ENCODE measurements at regions not wholly inside any gene's neighbourhood (a gene's known extent, or its start where the extent isn't known, plus 50 kb on each side); places are given as distances from the start of the nearest gene placed in this dataset.

GRCh38 chr13:105139048-105139379 is 1396.4 kb downstream of the EFNB2 start:
- no peaks in the 10 kb centered on the region for H3K27me3 ChIP-seq
- H3K9ac ChIP-seq, result peak overlapping the region; percentile 80
- peak overlapping the region; percentile 83 for H3K27ac ChIP-seq
- TF ChIP-seq Cebpa-rat (IDR thresholded peaks at IDR 0.05), result no peak
- peak overlapping the region; percentile 92 for H3K4me2 ChIP-seq
- peaks cover 19% of the 10 kb centered on the region for H3K4me1 ChIP-seq
- H4K20me1 ChIP-seq, result no peaks in the 10 kb centered on the region
- H3K9me3 ChIP-seq, result no peaks in the 10 kb centered on the region
- H3K4me3 ChIP-seq, result peak overlapping the region; percentile 66
- no peaks in the 10 kb centered on the region for H3K36me3 ChIP-seq

GRCh38 chr13:105135852-105136615 is 1399.4 kb downstream of the EFNB2 start:
- Histone ChIP-seq H3K27me3 (no peaks in the 10 kb centered on the region), H3K27ac (no peak overlapping the region), H3K36me3 (no peaks in the 10 kb centered on the region), H3K4me3 (no peak overlapping the region), H3K9me3 (no peaks in the 10 kb centered on the region), H3K4me1 (peaks cover 19% of the 10 kb centered on the region), H4K20me1 (no peaks in the 10 kb centered on the region), H3K9ac (no peak overlapping the region), H3K4me2 (no peak overlapping the region)
- no peak for TF ChIP-seq Cebpa-rat (IDR thresholded peaks at IDR 0.05)

GRCh38 chr13:105127732-105128131 is 1407.7 kb downstream of the EFNB2 start:
- H3K27me3 ChIP-seq, result no peaks in the 10 kb centered on the region
- no peak overlapping the region for H3K27ac ChIP-seq
- H3K4me2 ChIP-seq, result no peak overlapping the region
- no peaks in the 10 kb centered on the region for H3K36me3 ChIP-seq
- H3K4me3 ChIP-seq, result no peak overlapping the region
- H3K4me1 ChIP-seq, result no peaks in the 10 kb centered on the region
- no peak overlapping the region for H3K9ac ChIP-seq
- H4K20me1 ChIP-seq, result no peaks in the 10 kb centered on the region
- no peak for TF ChIP-seq Cebpa-rat (IDR thresholded peaks at IDR 0.05)
- no peaks in the 10 kb centered on the region for H3K9me3 ChIP-seq

GRCh38 chr13:105121221-105121620 is 1414.2 kb downstream of the EFNB2 start:
- Histone ChIP-seq H3K27ac (no peak overlapping the region), H3K4me1 (no peaks in the 10 kb centered on the region), H3K9me3 (no peaks in the 10 kb centered on the region), H3K36me3 (no peaks in the 10 kb centered on the region), H3K27me3 (no peaks in the 10 kb centered on the region), H3K4me2 (no peak overlapping the region), H3K4me3 (no peak overlapping the region), H4K20me1 (no peaks in the 10 kb centered on the region), H3K9ac (no peak overlapping the region)
- no peak for TF ChIP-seq Cebpa-rat (IDR thresholded peaks at IDR 0.05)

DNA sequence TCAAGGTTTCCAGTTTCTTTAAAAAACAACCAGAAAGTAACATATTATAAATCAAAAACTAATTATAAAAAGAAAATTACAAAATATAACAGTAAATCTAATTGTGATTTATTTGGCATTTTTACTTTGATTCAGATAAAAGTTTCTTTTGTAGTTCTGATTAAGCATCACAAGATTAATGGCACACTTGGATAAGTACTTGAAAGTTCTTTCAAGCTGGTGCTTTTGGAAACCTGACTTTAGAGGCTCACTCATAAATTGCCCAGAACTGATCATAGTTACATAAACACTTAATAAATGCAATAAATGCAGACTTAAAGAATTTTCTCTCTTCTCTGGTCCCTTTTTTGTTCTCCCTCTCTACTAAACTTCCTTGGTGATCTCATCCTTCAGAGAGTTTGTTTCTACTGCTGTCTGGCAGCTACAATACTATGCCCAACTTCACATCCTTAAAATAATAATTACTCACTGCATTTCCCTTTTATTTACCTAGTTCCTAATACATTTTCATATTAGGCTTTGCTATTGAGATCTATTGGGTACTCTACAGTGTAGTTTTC is 1417.0 kb downstream of the EFNB2 start:
- Histone ChIP-seq H3K9ac (no peak overlapping the region), H3K27me3 (no peaks in the 10 kb centered on the region), H3K4me2 (no peak overlapping the region), H4K20me1 (no peaks in the 10 kb centered on the region), H3K36me3 (no peaks in the 10 kb centered on the region), H3K27ac (no peak overlapping the region), H3K4me1 (no peaks in the 10 kb centered on the region), H3K4me3 (no peak overlapping the region), H3K9me3 (no peaks in the 10 kb centered on the region)
- no peak for TF ChIP-seq Cebpa-rat (IDR thresholded peaks at IDR 0.05)

- Histone ChIP-seq H4K20me1 (no peaks in the 10 kb centered on the region), H3K4me2 (no peak overlapping the region), H3K36me3 (no peaks in the 10 kb centered on the region), H3K9me3 (no peaks in the 10 kb centered on the region), H3K27me3 (no peaks in the 10 kb centered on the region), H3K27ac (no peak overlapping the region), H3K9ac (no peak overlapping the region), H3K4me3 (no peak overlapping the region), H3K4me1 (no peaks in the 10 kb centered on the region)
- TF ChIP-seq Cebpa-rat (IDR thresholded peaks at IDR 0.05), result no peak
Observed at GRCh38 chr13:105116966-105117365, 1418.5 kb downstream of the EFNB2 start.

GRCh38 chr13:105112561-105112960 is 1422.9 kb downstream of the EFNB2 start:
- Histone ChIP-seq H3K4me3 (no peak overlapping the region), H4K20me1 (no peaks in the 10 kb centered on the region), H3K4me2 (no peak overlapping the region), H3K27me3 (no peaks in the 10 kb centered on the region), H3K9ac (no peak overlapping the region), H3K4me1 (no peaks in the 10 kb centered on the region), H3K27ac (no peak overlapping the region), H3K9me3 (no peaks in the 10 kb centered on the region), H3K36me3 (no peaks in the 10 kb centered on the region)
- no peak for TF ChIP-seq Cebpa-rat (IDR thresholded peaks at IDR 0.05)

DNA sequence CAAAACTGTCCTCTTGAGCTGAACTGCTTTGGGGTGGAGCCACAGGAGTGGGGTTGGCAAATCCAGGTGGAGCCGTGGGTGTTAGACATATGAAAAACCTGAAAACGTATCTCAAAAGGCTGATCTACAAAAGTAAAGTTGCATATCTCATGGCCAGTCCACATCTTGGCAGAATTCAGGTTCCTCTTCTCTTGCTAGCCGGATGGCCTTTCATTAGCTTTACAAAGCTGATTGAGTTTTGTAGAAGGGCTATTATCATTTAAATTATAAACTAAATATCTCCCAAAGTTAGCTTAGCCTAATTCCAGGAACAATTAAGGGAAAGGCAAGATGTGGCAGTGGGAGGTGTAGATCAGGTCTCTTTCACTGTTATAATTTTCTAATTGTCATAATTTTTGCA is 1427.7 kb downstream of the EFNB2 start:
- Histone ChIP-seq H4K20me1 (no peaks in the 10 kb centered on the region), H3K4me2 (no peak overlapping the region), H3K27me3 (no peaks in the 10 kb centered on the region), H3K9me3 (no peaks in the 10 kb centered on the region), H3K9ac (no peak overlapping the region), H3K36me3 (no peaks in the 10 kb centered on the region), H3K27ac (no peak overlapping the region), H3K4me3 (no peak overlapping the region), H3K4me1 (no peaks in the 10 kb centered on the region)
- TF ChIP-seq Cebpa-rat (IDR thresholded peaks at IDR 0.05), result no peak

DNA sequence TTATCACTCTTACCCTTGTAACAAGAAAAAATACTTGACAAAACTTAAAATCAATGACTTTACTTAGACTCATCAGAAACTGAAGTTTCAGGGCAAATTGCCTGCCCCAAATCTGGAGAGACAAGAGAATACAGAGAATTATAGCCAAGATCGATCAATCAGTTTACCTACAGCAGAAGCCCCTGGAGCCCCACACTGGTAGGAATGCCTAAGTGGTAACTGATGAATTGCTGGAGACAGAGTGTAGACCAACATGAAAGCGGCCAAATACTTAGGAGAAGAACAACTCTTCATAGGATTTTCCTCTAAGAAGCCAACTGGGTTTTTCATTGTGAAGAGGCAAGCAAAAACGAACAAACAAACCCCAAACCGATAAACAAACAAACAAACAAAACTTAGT is 1430.0 kb downstream of the EFNB2 start:
- Histone ChIP-seq H3K4me1 (no peaks in the 10 kb centered on the region), H3K9ac (no peak overlapping the region), H4K20me1 (no peaks in the 10 kb centered on the region), H3K36me3 (no peaks in the 10 kb centered on the region), H3K27me3 (no peaks in the 10 kb centered on the region), H3K27ac (no peak overlapping the region), H3K4me2 (no peak overlapping the region), H3K9me3 (no peaks in the 10 kb centered on the region), H3K4me3 (no peak overlapping the region)
- no peak for TF ChIP-seq Cebpa-rat (IDR thresholded peaks at IDR 0.05)

DNA sequence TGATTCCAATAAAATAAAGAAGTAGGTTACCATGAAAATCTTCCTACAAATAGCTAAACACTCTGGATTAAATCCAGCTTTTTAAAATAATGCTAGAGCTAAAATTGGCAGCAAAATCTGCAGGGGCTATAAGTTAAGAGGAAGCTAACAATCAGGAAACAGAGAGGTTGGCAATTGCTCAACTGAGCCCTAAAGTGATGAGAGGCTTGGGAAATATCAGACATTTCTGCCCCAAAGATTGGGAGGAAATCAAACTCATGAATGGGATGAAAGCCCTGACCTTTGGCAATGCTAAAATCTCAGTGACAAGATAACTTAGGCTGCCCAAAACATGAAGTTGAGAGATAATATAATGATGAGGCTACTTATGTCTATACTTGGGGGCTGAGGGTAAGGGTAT is 1437.9 kb downstream of the EFNB2 start:
- Histone ChIP-seq H3K9ac (no peak overlapping the region), H3K4me1 (no peaks in the 10 kb centered on the region), H3K27ac (no peak overlapping the region), H4K20me1 (no peaks in the 10 kb centered on the region), H3K27me3 (no peaks in the 10 kb centered on the region), H3K4me3 (no peak overlapping the region), H3K4me2 (no peak overlapping the region), H3K9me3 (no peaks in the 10 kb centered on the region), H3K36me3 (no peaks in the 10 kb centered on the region)
- TF ChIP-seq Cebpa-rat (IDR thresholded peaks at IDR 0.05), result no peak
